ENCODE measurements at regions not wholly inside any gene's neighbourhood (a gene's known extent, or its start where the extent isn't known, plus 50 kb on each side); places are given as distances from the start of the nearest gene placed in this dataset.

DNA sequence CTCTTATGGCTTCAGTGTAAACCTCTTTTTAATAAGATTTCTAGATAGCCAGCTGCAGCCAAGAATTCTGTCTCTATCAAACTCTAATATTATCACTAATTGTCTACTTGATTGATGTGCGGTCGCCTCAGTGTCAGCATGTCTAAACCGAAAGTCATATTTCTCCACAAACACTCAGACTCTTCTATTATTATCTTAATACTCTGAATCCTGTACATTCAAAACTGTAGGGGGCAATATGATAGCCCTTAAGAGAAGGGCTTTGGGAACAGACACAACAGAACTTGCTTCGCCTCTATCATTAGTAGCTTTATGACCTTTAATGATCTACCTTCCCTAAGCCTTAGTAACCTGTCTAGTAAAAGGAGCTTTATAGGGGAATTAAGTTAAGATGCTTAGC lies 379.7 kb upstream of the PTCHD4 start:
- TF ChIP-seq, protein P1, sequence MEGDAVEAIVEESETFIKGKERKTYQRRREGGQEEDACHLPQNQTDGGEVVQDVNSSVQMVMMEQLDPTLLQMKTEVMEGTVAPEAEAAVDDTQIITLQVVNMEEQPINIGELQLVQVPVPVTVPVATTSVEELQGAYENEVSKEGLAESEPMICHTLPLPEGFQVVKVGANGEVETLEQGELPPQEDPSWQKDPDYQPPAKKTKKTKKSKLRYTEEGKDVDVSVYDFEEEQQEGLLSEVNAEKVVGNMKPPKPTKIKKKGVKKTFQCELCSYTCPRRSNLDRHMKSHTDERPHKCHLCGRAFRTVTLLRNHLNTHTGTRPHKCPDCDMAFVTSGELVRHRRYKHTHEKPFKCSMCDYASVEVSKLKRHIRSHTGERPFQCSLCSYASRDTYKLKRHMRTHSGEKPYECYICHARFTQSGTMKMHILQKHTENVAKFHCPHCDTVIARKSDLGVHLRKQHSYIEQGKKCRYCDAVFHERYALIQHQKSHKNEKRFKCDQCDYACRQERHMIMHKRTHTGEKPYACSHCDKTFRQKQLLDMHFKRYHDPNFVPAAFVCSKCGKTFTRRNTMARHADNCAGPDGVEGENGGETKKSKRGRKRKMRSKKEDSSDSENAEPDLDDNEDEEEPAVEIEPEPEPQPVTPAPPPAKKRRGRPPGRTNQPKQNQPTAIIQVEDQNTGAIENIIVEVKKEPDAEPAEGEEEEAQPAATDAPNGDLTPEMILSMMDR (IDR thresholded peaks at IDR 0.05) = no peak
- TF ChIP-seq POLR2A (IDR thresholded peaks at IDR 0.05) = no peak

Data from prostate gland (tissue), 2 donors.